Testis (tissue), 2 donors: ENCODE measurements at regions not wholly inside any gene's neighbourhood (a gene's known extent, or its start where the extent isn't known, plus 50 kb on each side); places are given as distances from the start of the nearest gene placed in this dataset.

Experiments used
- DNase-seq: peaks from one replicate; pipeline ENCODE4 v3.0.0-alpha.2; 2019
- H3K27ac ChIP-seq, 2 donors: fragments of 200-600 bp; sonication (generic); one replicate each; pipeline ENCODE4 v1.5.1; 2019
- H3K27me3 ChIP-seq: fragments of 200-600 bp; sonication (generic); one replicate; pipeline ENCODE4 v1.5.1; 2019
- H3K36me3 ChIP-seq: fragments of 200-600 bp; sonication (generic); one replicate; pipeline ENCODE4 v1.5.1; 2017; ENCODE audit warnings: low read depth; ENCODE audit errors: missing control alignments
- H3K4me1 ChIP-seq: fragments of 200-600 bp; sonication (generic); one replicate; pipeline ENCODE4 v1.5.1; 2019
- H3K4me3 ChIP-seq, 2 donors: fragments of 200-600 bp; sonication (generic); one replicate each; pipeline ENCODE4 v1.5.1; 2017 to 2019
- H3K9me3 ChIP-seq: fragments of 200-600 bp; sonication (generic); one replicate; pipeline ENCODE4 v1.5.1; 2017
- CTCF ChIP-seq, 3 experiments: fragments of 450-650 bp in 2 of 3; fragments of 200-600 bp in 1 of 3; sonication (generic) in 1 of 3; IDR thresholded peaks; one replicate each; pipeline ENCODE4 v1.5.1; 2016 to 2019; ENCODE audit warnings: antibody characterized with exemption in 3 of 3, mild to moderate bottlenecking in 2 of 3, moderate library complexity in 1 of 3
- POLR2A ChIP-seq: fragments of 450-650 bp; IDR thresholded peaks from one replicate; pipeline ENCODE4 v1.6.1; 2017; ENCODE audit warnings: antibody characterized with exemption, mild to moderate bottlenecking, moderate library complexity
- WGBS, 2 donors: methylation state at CpG; one replicate each; pipeline ENCODE4 v1.1.5; 2018; 5-methylcytosine and 5-hydroxymethylcytosine counted together
- intact Hi-C: fragments of 100-400 bp; cut with DNase I; formaldehyde crosslinking; loops from one replicate; pipeline ENCODE4 v1.15.1; 2023; ENCODE audit warnings: low total_unique reads

DNA sequence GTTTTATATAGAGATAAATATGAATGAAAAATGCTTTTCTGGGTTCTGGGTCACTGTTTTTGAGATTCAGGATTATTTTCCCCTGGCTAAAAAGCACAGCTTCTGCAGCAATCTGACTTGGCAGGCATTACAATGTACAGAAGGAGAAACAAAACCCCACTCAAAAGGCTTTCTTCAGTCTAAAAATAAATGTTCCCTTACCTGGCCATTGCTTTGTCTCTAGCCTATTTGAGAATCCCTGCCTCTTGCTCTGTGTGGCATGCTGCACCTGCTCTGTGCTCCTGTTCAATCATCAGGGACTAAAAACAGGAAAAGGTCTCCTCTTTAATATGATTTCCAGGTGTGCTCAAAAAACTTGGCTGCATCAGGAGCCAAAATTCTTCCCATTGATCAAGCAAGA is 187.4 kb upstream of the STAC start:
- intact Hi-C loops, result no loop called here
- H3K27me3 ChIP-seq, result no peaks in the 10 kb centered on the region
- no peak overlapping the region for H3K27ac ChIP-seq
- no peaks in the 10 kb centered on the region for H3K4me1 ChIP-seq
- no peaks in the 10 kb centered on the region for H3K36me3 ChIP-seq
- no peaks in the 10 kb centered on the region for H3K9me3 ChIP-seq
- no peak for TF ChIP-seq CTCF (IDR thresholded peaks at IDR 0.05)
- no peak for TF ChIP-seq POLR2A
- no peak for DNase-seq
- no peak overlapping the region for H3K4me3 ChIP-seq

DNA sequence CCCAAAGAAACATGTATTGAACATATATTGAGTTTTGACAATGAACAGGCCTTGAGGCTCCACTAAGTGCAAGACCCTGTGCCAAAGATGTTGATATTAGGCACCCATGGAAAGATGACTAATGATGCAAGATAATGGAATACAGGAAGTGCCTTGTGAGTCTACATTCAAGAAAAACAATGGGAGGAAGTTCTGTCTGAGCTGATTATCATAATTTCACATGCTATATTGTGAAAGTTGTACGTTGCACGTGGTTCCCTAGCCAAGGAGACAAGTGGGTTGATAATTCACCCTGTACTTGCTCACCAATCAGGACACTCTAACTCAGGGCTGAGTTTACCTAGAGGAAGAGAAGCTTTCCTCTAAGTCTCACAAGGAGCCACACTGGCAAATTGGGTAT is 186.9 kb upstream of the STAC start:
- Histone ChIP-seq H3K27me3 (no peaks in the 10 kb centered on the region), H3K27ac (no peak overlapping the region), H3K4me3 (no peak overlapping the region), H3K36me3 (no peaks in the 10 kb centered on the region), H3K4me1 (no peaks in the 10 kb centered on the region), H3K9me3 (no peaks in the 10 kb centered on the region)
- intact Hi-C loops, result no loop called here
- DNase-seq, result no peak
- TF ChIP-seq CTCF (IDR thresholded peaks at IDR 0.05) (no peak), POLR2A (no peak)
- WGBS, 2 donors, result 48 to 62% methylated on average over 2 of the region's 2 CpGs

- no peak overlapping the region for H3K4me3 ChIP-seq
- H3K4me1 ChIP-seq, result no peaks in the 10 kb centered on the region
- H3K9me3 ChIP-seq, result no peaks in the 10 kb centered on the region
- intact Hi-C loops, result no loop called here
- no peaks in the 10 kb centered on the region for H3K27me3 ChIP-seq
- no peaks in the 10 kb centered on the region for H3K36me3 ChIP-seq
- H3K27ac ChIP-seq, result no peak overlapping the region
- TF ChIP-seq CTCF (IDR thresholded peaks at IDR 0.05) (no peak), POLR2A (no peak)
- DNase-seq, result no peak
These were observed 184.2 kb upstream of the STAC start for GRCh38 chr3:36196058-36196457.

- Histone ChIP-seq H3K36me3 (no peaks in the 10 kb centered on the region), H3K27me3 (no peaks in the 10 kb centered on the region), H3K27ac (no peak overlapping the region), H3K4me3 (no peak overlapping the region), H3K9me3 (no peaks in the 10 kb centered on the region), H3K4me1 (no peaks in the 10 kb centered on the region)
- WGBS, 2 donors, result 0 to 82% methylated on average over 1 of the region's 1 CpG
- DNase-seq, result no peak
- intact Hi-C loops, result no loop called here
- no peak for TF ChIP-seq CTCF (IDR thresholded peaks at IDR 0.05)
- TF ChIP-seq POLR2A, result no peak
These were observed 183.2 kb upstream of the STAC start for GRCh38 chr3:36197151-36197550.

DNA sequence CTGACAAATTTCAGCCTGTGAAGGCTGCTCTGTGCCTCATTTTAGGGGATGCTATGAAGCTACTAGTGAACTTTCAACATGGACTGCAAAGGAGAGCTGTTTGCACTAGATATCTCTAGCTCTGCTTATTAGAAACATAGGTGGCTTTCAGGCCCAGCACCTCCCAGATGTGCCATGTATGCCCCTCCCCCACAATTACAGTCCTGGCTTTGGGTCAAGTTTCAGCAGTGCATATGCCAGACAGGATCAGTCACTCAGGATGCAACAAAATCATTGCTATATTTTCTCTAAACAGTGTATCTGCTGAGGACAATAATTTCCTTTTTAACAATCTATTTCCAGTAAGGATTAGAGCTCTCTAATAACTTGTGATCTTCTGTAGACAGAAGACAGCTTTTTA is 178.8 kb upstream of the STAC start:
- Histone ChIP-seq H3K9me3 (no peaks in the 10 kb centered on the region), H3K4me3 (no peak overlapping the region), H3K27ac (no peak overlapping the region), H3K36me3 (no peaks in the 10 kb centered on the region), H3K27me3 (no peaks in the 10 kb centered on the region), H3K4me1 (no peaks in the 10 kb centered on the region)
- TF ChIP-seq CTCF (IDR thresholded peaks at IDR 0.05), result no peak
- TF ChIP-seq POLR2A, result no peak
- intact Hi-C loops, result no loop called here
- DNase-seq, result no peak
